Progenitor cell of endocrine pancreas (in vitro differentiated cells): ENCODE measurements at regions not wholly inside any gene's neighbourhood (a gene's known extent, or its start where the extent isn't known, plus 50 kb on each side); places are given as distances from the start of the nearest gene placed in this dataset.

ENCODE experiments used
- DNase-seq: peaks from one replicate; pipeline ENCODE4 v3.0.0; 2021; ENCODE audit warnings: low spot score; ENCODE audit not compliant: unreplicated experiment
- H3K27ac Mint-ChIP-seq: 2 replicates; pipeline ENCODE4 v1.8.0; 2021; ENCODE audit warnings: mild to moderate bottlenecking, moderate library complexity, mixed read lengths
- H3K27me3 Mint-ChIP-seq: 2 replicates; pipeline ENCODE4 v1.8.0; 2021; ENCODE audit warnings: mixed read lengths
- H3K36me3 Mint-ChIP-seq: 2 replicates; pipeline ENCODE4 v1.8.0; 2022; ENCODE audit warnings: mixed read lengths; ENCODE audit not compliant: insufficient read depth
- H3K4me1 Mint-ChIP-seq: 2 replicates; pipeline ENCODE4 v1.8.0; 2021; ENCODE audit warnings: low read depth, mixed read lengths
- H3K4me3 Mint-ChIP-seq: 2 replicates; pipeline ENCODE4 v1.8.0; 2021; ENCODE audit warnings: low read depth, mild to moderate bottlenecking, moderate library complexity, mixed read lengths
- H3K9me3 Mint-ChIP-seq: 2 replicates; pipeline ENCODE4 v1.8.0; 2021; ENCODE audit warnings: low read depth, mixed read lengths
- CTCF ChIP-seq: fragments of 200-600 bp; sonication (generic); IDR thresholded peaks from one replicate; pipeline ENCODE4 v1.5.0; 2021; ENCODE audit warnings: antibody characterized with exemption, mild to moderate bottlenecking; ENCODE audit not compliant: unreplicated experiment

DNA sequence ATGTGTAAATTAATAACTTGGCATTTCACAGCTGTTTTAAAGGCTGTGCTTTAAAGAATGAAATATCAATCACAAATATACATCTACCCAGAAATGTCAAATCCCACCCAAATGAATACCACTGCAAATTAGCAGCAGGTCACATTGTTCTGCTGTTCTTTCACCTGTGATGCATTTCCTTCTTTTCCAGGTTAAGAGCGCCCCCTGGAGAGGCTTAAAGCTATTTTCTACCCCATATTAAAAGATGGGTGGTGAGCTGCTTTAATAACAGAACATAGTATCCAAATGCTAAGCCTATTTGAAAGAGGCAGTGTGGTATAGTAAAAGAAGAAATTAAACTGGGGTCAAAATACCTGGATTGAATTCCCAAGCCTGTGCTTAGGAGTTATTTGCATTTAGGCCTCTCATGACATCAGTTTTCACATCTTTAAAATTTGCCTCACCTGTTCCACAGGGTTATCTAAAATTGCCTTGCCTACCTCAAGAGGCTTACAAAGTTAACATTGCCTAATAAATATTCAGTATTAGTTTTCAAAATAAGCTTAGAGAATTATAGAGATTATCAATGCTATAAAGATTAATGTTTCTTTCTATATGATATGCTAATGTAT lies 396.9 kb upstream of the SLITRK5 start:
- TF ChIP-seq CTCF, result peak; percentile 85
- Mint-ChIP-seq H3K4me1 (no peaks in the 10 kb centered on the region), H3K27ac (no peak overlapping the region), H3K27me3 (no peaks in the 10 kb centered on the region), H3K4me3 (no peak overlapping the region), H3K36me3 (no peaks in the 10 kb centered on the region), H3K9me3 (no peaks in the 10 kb centered on the region)
- peak; percentile 33 for DNase-seq

DNA sequence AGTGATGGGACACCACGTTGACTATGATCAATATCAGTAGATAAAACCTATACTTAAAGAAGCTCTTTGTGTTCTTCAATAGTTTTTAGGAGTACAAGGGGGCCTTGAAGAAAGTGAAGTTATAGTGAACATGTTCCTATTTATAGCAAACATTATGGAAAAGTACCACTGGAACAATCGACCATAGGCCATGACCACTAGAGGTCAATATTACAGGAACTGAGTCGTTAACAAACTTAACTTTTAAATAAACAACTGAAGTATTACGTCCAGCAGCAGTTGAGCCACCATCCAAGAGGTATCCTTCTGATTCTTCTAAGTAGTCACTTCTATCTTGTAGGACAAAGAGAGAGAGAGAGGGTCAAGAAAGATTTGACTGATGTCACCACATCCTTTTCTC lies 391.0 kb upstream of the SLITRK5 start:
- no peaks in the 10 kb centered on the region for H3K9me3 Mint-ChIP-seq
- no peaks in the 10 kb centered on the region for H3K4me1 Mint-ChIP-seq
- no peak for DNase-seq
- no peak overlapping the region for H3K27ac Mint-ChIP-seq
- H3K4me3 Mint-ChIP-seq, result no peak overlapping the region
- H3K36me3 Mint-ChIP-seq, result no peaks in the 10 kb centered on the region
- no peaks in the 10 kb centered on the region for H3K27me3 Mint-ChIP-seq
- no peak for TF ChIP-seq CTCF

DNA sequence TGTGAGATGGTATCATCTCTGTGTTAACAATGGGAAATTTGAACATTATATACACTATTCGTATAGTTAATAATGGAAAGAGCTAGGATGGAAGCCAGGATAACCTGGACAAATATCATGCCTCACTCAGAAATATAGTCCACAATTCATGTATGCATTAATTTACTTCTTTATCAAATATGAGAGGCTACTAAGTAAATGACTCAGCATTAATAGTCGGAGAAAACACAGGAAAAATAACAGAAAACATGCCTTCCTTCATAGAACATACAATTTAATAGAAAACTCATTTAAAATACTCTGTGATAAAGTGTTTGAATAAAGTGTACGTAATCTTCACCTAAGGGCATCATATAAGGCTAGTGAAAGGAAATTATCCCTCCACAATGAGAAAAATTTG lies 383.4 kb upstream of the SLITRK5 start:
- no peak for TF ChIP-seq CTCF
- H3K27me3 Mint-ChIP-seq, result no peaks in the 10 kb centered on the region
- H3K27ac Mint-ChIP-seq, result no peak overlapping the region
- no peaks in the 10 kb centered on the region for H3K4me1 Mint-ChIP-seq
- H3K4me3 Mint-ChIP-seq, result no peak overlapping the region
- DNase-seq, result no peak
- H3K36me3 Mint-ChIP-seq, result no peaks in the 10 kb centered on the region
- no peaks in the 10 kb centered on the region for H3K9me3 Mint-ChIP-seq

DNA sequence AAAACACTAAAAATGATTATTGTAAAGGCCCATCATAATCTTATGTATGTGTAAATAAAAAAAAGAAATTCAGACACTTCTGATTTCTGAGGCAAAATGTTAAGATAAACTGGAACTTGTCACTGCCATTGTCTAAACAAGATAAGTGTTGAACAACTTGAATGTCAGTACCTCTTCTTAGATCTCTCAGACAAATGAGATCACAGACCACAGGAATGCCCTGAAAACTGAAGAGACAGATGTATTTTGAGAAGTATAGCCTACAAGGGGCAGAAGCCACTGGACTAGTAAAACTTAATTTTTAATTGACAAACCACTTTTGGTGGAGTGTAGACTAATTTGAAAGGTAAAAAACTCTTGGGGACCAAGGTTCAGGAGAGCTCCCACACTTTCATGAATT lies 375.5 kb upstream of the SLITRK5 start:
- Mint-ChIP-seq H3K9me3 (no peaks in the 10 kb centered on the region), H3K27me3 (no peaks in the 10 kb centered on the region), H3K4me3 (no peak overlapping the region), H3K36me3 (no peaks in the 10 kb centered on the region), H3K27ac (no peak overlapping the region), H3K4me1 (no peaks in the 10 kb centered on the region)
- no peak for TF ChIP-seq CTCF
- DNase-seq, result no peak

DNA sequence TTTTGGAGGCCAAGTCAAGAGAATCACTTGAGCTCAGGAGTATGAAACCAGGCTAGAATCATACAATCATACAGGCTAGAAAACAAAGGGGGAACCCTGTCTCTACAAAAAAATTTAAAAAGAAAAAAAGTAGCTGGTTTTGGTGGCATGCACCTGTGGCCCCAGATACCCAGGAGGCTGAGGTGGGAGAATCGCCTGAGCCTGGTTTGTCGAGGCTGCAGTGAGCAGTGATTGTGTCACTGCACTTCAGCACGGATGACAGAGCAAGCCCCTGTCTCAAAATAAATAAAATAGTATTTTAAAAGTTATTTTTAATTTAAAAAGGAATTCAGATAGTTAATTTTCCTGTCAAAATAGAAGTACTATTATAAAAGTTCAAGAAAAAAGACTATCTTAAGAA lies 369.1 kb upstream of the SLITRK5 start:
- no peak overlapping the region for H3K27ac Mint-ChIP-seq
- H3K9me3 Mint-ChIP-seq, result peaks cover 7% of the 10 kb centered on the region
- no peaks in the 10 kb centered on the region for H3K27me3 Mint-ChIP-seq
- H3K4me3 Mint-ChIP-seq, result no peak overlapping the region
- DNase-seq, result no peak
- no peaks in the 10 kb centered on the region for H3K4me1 Mint-ChIP-seq
- H3K36me3 Mint-ChIP-seq, result no peaks in the 10 kb centered on the region
- TF ChIP-seq CTCF, result no peak
